ENCODE measurements at regions not wholly inside any gene's neighbourhood (a gene's known extent, or its start where the extent isn't known, plus 50 kb on each side); places are given as distances from the start of the nearest gene placed in this dataset.

- Histone ChIP-seq H3K27ac (no peak overlapping the region), H3K4me3 (no peak overlapping the region), H3K36me3 (no peaks in the 10 kb centered on the region), H3K4me1 (peaks cover 9% of the 10 kb centered on the region), H3K9me3 (no peaks in the 10 kb centered on the region), H3K27me3 (ENCODE audit: low read depth) (no peaks in the 10 kb centered on the region)
- ATAC-seq (no peak), DNase-seq (no peak)
- TF ChIP-seq CTCF (IDR thresholded peaks at IDR 0.05): no peak
- intact Hi-C loops (cut with DNase I): no loop called here
Measured at GRCh38 chr3:150248888-150249681, 159.0 kb upstream of the TSC22D2 start.

DNA sequence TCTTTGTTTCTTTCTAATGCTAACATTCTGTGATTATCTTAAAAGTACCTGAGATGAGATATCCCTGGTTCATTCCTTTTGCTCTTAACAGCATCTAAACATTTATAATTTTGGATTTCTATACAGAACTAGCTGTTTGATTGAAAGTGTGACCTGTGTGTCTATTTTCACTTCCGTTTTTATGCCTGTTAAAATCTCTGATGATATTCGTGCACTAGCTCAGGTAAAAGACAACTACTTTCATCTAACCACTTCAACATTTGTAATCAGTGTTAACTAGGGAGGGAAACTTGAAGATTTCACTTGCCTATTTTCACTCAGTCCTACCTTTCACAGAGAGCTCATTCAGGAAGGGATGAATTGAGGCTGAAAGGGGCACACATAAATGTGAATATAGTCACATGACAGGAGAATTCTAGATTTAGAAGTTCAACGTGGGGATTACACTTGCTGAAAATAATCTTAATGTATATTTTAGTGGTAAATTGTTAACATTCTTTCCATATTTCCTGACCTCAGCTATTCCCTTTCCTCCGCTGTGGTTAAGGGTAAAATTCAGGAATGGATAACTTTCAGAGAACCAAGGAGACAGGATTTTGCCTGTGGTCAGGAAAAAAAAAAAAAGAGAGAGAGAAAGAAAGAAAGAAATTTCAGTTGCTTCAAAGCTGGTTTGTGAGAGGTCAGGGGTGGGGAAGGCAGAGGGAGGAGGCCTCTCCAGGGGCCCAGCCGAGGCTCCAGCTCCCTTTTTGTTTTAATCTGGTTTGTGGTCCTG, 159.8 kb upstream of the TSC22D2 start:
- H3K4me3 ChIP-seq: no peak overlapping the region
- DNase-seq (no peak), ATAC-seq (no peak)
- H3K27me3 ChIP-seq (ENCODE audit: low read depth): no peaks in the 10 kb centered on the region
- H3K4me1 ChIP-seq: peaks cover 6% of the 10 kb centered on the region
- H3K9me3 ChIP-seq: no peaks in the 10 kb centered on the region
- TF ChIP-seq CTCF (IDR thresholded peaks at IDR 0.05): no peak
- intact Hi-C loops (cut with DNase I): no loop called here
- no peaks in the 10 kb centered on the region for H3K36me3 ChIP-seq
- H3K27ac ChIP-seq: no peak overlapping the region

DNA sequence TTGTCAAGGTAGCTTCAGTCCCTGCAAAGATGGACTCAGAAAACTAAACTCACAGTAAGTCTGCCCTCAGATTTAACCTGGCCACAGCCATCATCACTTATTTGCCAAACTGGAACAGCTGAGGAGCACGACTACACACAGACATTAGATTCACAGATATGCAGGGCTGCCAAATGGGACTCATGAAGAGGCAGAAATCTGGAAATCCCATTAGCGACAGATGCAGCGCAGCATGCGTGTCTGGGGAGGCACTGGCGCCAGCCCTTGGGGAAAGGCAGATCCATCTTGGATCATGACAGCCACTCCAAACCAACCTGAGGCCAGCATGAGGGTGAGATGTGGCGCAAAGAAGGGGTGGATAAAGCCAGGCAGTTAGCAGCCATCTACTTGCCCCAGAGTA, 160.7 kb upstream of the TSC22D2 start:
- no peaks in the 10 kb centered on the region for H3K9me3 ChIP-seq
- no peaks in the 10 kb centered on the region for H3K27me3 ChIP-seq (ENCODE audit: low read depth)
- no peak for DNase-seq
- TF ChIP-seq CTCF (IDR thresholded peaks at IDR 0.05): no peak
- intact Hi-C loops (cut with DNase I): no loop called here
- no peaks in the 10 kb centered on the region for H3K36me3 ChIP-seq
- no peak for ATAC-seq
- H3K27ac ChIP-seq: no peak overlapping the region
- peaks cover 4% of the 10 kb centered on the region for H3K4me1 ChIP-seq
- no peak overlapping the region for H3K4me3 ChIP-seq

- no peak overlapping the region for H3K4me3 ChIP-seq
- no peaks in the 10 kb centered on the region for H3K9me3 ChIP-seq
- H3K27me3 ChIP-seq (ENCODE audit: low read depth): no peaks in the 10 kb centered on the region
- H3K27ac ChIP-seq: no peak overlapping the region
- ATAC-seq: no peak
- peaks cover 8% of the 10 kb centered on the region for H3K4me1 ChIP-seq
- intact Hi-C loops (cut with DNase I): no loop called here
- no peak for TF ChIP-seq CTCF (IDR thresholded peaks at IDR 0.05)
- DNase-seq: no peak
- H3K36me3 ChIP-seq: no peaks in the 10 kb centered on the region
Measured at GRCh38 chr3:150243466-150243865, 164.6 kb upstream of the TSC22D2 start.

DNA sequence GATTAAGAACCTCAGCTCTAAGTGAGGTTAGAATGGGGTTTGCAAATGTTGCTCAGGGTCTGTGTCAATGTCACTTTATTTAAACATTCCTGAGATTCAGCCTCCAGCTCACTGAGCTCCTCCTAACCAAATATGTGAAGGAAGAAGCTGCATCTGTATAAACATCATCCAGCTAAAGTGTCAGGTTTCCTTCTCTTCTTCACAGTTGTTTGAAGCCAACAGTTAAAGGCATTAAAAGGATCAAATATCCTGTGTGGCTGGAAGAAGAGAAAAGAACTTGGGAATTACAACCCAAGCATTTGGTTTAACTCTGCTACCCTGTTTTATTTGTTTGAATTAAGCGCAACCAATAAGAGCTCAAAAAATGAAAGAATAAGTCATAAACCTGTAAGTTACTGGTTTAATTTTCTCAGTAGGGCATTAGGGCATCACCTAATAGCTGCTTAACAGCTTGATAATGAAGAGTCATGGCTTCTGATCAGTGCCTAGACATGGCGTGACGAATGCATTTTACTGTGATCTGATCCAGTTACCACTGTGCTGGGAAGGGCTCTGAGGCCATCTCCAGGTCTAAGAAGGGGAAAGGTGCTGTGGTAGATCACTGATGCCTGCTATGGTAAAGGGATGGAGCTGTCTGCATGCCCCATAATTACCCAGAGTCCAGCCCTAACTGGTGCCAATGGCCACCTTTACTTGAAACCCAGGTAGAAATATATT, 165.7 kb upstream of the TSC22D2 start:
- no peak for DNase-seq
- intact Hi-C loops (cut with DNase I): no loop called here
- H3K27me3 ChIP-seq (ENCODE audit: low read depth): no peaks in the 10 kb centered on the region
- no peaks in the 10 kb centered on the region for H3K36me3 ChIP-seq
- no peak overlapping the region for H3K27ac ChIP-seq
- H3K4me1 ChIP-seq: peaks cover 17% of the 10 kb centered on the region
- no peak overlapping the region for H3K4me3 ChIP-seq
- no peak for TF ChIP-seq CTCF (IDR thresholded peaks at IDR 0.05)
- ATAC-seq: no peak
- no peaks in the 10 kb centered on the region for H3K9me3 ChIP-seq

Measured in lower lobe of right lung (tissue), 2 donors.